ENCODE measurements at regions not wholly inside any gene's neighbourhood (a gene's known extent, or its start where the extent isn't known, plus 50 kb on each side); places are given as distances from the start of the nearest gene placed in this dataset.
"Not testable (repeated sequence)": the region's sequence is repeated elsewhere in the genome, so short reads cannot be mapped to it uniquely, and the experiment has no call there.

GRCh38 chr2:142827170-142827569, 50.3 kb upstream of the KYNU start:
- no peak for DNase-seq (ENCODE audit: low read depth)

- no peak for DNase-seq (ENCODE audit: low read depth)
These were observed 51.6 kb upstream of the KYNU start for GRCh38 chr2:142825861-142826260.

GRCh38 chr2:142824756-142825155, 52.7 kb upstream of the KYNU start:
- DNase-seq (ENCODE audit: low read depth): no peak

DNA sequence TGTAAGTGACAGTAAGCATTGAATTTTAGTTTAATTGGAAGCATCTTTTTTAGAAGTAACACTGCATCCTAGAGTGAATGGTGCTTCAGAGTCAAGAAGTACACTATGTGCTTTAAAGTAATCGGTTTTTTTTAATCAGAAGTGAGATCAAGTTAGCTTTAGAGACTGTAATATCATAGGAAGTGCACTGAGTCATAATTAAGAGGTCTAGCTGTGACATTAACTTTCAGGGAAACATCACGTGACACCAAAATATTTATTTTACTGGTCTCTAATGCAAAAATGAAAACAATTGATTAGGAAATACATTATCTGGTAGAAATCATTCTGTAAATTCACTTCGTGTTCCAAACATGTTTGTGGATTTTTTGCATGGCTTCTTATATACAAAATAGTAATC, 55.3 kb upstream of the KYNU start:
- DNase-seq (ENCODE audit: low read depth): no peak

- DNase-seq (ENCODE audit: low read depth): no peak
These were observed 58.1 kb upstream of the KYNU start for GRCh38 chr2:142819411-142819810.

- no peak for DNase-seq (ENCODE audit: low read depth)
These were observed 62.1 kb upstream of the KYNU start for GRCh38 chr2:142815375-142815774.

DNA sequence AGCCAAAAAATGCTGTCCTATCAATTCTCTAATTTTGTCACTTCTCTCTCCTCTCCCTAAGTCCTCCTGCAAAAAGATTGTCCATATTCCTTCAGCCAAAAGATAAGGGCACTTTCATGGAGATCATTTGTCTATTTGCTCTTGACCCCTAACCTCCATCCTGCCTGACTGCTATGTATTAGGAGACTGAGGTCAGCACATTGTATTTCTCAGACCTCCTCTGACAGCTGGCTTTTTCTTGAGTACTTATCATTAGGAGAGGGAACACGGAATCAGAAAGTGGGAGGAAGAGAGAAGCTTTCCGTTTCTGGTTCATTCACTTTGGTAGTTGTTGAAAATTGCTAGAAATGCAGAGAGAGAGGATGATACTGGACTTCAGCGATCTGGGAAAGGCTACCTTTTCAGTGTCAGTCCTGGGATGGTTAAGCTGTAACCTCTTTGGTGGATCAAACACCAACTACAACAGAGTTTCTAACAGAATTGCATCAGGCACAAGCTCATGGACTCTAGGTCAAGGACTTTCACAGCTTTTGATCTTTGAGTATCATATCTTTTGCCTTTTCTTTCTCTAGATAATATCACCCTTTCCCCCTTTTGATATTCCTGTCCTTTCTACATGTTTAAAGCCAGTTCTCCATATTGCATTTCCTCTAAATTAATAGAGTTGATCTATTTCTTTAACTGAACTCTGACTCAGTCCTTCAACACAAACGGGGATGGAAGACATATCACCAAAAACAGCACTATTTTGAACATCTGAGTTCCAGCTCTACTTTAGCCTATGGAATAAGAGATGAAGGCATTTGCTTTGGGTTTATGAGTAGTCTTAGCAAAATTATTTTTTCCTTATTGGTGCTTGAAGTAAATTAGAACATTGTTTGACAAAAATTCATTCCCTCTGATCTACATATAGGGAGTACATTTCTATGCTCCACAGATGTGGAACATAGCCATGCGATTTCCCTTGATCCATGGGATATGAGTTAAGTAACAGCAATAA, 63.3 kb upstream of the KYNU start:
- no peak for DNase-seq (ENCODE audit: low read depth)

- not testable (repeated sequence) for DNase-seq (ENCODE audit: low read depth)
These were observed 65.8 kb upstream of the KYNU start for GRCh38 chr2:142811644-142812043.

DNA sequence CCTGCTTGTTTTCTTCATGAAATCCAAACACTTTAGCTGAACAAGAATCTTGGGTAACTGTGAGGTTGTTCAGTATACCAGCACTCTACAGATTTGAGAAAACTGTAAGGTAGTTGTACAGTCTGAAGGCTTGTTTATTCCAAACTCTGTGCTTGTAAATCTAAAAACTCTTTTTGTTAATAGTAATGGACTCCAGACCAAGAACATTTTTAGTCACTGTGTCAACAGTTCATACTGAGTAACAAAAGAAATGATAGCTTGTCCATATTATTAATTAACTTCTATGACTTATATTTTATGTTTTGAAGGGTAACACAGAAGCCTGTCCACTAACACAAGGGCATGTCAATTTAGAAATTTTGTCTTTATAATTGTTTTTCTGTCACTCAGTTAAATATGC, 72.2 kb upstream of the KYNU start:
- no peak for DNase-seq (ENCODE audit: low read depth)

GRCh38 chr2:142803158-142803557, 74.3 kb upstream of the KYNU start:
- DNase-seq (ENCODE audit: low read depth): no peak

DNA sequence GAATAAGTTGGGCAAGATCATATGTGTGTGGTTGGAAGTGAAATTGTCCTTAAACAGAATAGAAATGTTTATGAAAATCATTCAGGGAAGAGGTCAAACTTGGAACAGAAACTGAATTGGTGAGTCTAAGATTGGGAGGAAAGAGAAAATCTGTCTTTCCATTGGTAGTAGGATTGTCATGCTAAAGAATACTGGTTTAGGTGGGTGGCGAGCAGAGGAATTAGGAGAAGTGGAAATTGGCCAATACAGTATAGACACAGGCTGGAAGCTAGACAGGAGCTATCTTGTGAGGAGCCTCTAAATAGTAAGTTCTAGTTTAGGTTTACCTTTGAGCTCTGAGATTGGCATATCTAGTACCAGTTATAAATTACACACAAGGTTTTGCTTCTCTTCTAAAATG, 80.9 kb upstream of the KYNU start:
- DNase-seq (ENCODE audit: low read depth): no peak

GRCh38 chr2:142796161-142796560, 81.3 kb upstream of the KYNU start:
- DNase-seq (ENCODE audit: low read depth): no peak

- DNase-seq (ENCODE audit: low read depth): no peak
These were observed 82.6 kb upstream of the KYNU start for GRCh38 chr2:142794850-142795249.

DNA sequence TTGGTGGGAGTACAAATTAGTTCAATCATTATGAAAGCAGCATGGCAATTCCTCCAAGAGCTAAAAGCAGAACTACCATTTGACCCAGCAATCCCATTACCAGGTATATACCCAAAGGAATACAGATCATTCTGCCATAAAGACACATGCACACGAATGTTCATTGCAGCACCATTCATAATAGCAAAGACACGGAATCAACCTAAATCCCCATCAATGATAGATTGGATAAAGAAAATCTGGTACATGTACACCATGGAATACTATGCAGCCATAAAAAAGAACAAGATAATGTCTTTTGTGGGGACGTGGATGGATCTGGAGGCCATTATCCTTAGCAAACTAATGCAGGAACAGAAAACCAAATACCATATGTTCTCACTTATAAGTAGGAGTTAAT, 85.1 kb upstream of the KYNU start:
- not testable (repeated sequence) for DNase-seq (ENCODE audit: low read depth)

DNA sequence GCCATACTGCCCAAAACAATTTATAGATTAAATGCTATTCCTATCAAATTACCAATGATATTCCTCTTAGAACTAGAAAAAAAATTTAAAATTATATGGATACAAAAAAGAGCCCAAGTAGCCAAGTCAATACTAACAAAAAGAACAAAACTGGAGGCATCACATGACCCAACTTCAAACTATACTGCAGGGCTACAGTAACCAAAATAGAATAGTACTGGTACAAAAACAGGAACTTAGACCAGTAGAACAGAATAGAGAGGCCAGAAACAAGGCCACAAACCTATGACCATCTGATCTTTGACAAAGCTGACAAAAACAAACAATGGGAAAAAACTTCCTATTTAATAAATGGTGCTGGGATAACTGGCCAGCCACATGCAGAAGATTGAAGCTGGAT, 86.1 kb upstream of the KYNU start:
- DNase-seq (ENCODE audit: low read depth): no peak

GRCh38 chr2:142786918-142787702, 90.4 kb upstream of the KYNU start:
- DNase-seq (ENCODE audit: low read depth): no peak

DNA sequence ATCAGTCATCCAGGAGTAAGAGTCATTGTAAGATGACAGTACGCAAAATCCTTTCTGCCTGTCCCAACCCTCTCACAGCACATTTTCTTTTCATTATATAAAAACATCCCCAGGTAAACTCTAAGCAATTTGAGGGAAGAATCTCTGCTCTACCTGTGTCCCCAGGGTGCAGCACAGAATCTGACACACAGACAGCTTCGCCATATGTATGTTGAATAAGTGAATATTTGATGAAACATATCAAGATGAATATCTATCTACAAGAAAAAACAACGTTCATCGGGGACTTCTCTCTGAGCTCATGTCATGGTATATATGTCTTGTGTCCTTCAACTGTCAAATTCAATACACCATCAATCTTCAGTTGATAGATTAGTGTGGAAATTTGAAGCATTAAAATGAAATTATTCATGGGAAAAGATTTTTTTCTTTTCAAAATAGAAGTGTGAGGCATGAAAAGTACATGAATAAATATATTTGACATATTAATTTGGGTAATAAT, 94.5 kb upstream of the KYNU start:
- DNase-seq (ENCODE audit: low read depth): no peak

GRCh38 chr2:142781146-142781545, 96.3 kb upstream of the KYNU start:
- no peak for DNase-seq (ENCODE audit: low read depth)

GRCh38 chr2:142778289-142778688, 99.2 kb upstream of the KYNU start:
- no peak for DNase-seq (ENCODE audit: low read depth)

DNA sequence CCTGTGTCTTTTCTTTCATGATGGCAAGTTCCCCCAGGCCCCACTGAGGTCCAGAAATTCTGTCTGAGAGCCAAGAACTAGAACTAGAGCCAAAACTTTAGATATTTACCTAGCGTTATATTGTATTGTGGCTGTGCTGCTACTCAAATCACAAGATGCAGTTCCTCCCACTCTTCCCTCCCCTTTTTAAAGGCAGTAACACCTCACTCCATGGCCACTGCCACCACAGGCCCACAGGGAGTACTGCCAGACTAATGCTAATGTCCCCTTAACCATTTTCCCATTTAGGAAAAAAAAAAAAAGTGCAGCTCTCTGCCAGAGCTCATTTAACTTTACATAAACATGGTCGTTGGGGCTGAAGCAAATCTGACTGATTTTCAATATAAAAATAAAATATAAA, 99.7 kb upstream of the KYNU start:
- no peak for DNase-seq (ENCODE audit: low read depth)

- no peak for DNase-seq (ENCODE audit: low read depth)
These were observed 107.7 kb upstream of the KYNU start for GRCh38 chr2:142769761-142770160.

DNA sequence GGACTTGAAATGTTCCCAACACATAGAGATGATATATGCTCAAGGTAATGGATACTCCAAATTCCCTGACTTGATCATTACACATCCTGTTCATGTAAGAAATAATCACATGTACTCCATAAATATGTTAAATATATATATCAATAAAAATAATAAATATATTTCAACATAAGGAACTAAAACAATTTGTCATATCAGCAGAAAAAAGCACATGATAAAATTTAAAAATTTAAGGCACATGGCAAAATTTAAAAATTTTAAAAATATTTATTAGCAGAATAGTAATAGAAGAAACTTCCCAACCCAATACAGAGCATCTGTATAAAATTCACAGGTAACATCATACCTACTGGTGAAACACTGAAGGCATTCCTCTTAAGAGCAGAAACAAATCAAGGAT, 109.6 kb upstream of the KYNU start:
- DNase-seq (ENCODE audit: low read depth): no peak

- DNase-seq (ENCODE audit: low read depth): no peak
These were observed 118.5 kb upstream of the KYNU start for GRCh38 chr2:142758973-142759372.

All from GM04504 (cell line).